ENCODE measurements at regions not wholly inside any gene's neighbourhood (a gene's known extent, or its start where the extent isn't known, plus 50 kb on each side); places are given as distances from the start of the nearest gene placed in this dataset.
"Not testable (repeated sequence)": the region's sequence is repeated elsewhere in the genome, so short reads cannot be mapped to it uniquely, and the experiment has no call there.

GRCh38 chr13:19050901-19051300 is 130.7 kb downstream of the TUBA3C start:
- H2BK15ac ChIP-seq (ENCODE audit: low read depth, low read length): no peak overlapping the region
- H3K18ac ChIP-seq (ENCODE audit: insufficient read length, low read depth, low read length): no peak overlapping the region
- Mint-ChIP-seq H3K27me3 (ENCODE audit: low read depth) (peaks cover 2% of the 10 kb centered on the region), H3K4me1 (no peaks in the 10 kb centered on the region), H3K36me3 (ENCODE audit: insufficient read depth in 1 of 3, low read depth in 3 of 3) (peaks cover 11 to 41% (median 20%) of the 10 kb centered on the region in 3 experiments; a peak in 6 of 7 replicates), H3K27ac (no peak overlapping the region), H3K9me3 (peaks cover 93 to 99% of the 10 kb centered on the region in 2 experiments), H3K4me3 (no peak overlapping the region)
- H3K79me1 ChIP-seq (ENCODE audit: insufficient read depth, low read depth, low read length, poor library complexity, severe bottlenecking): no peaks in the 10 kb centered on the region
- TF ChIP-seq CTCF (conservative IDR thresholded peaks at IDR 0.05): no peak
- WGBS (ENCODE audit: extremely low coverage, insufficient read length, low lambda C conversion rate): no CpG with 5 or more reads among the region's 10 CpGs
- H3K23ac ChIP-seq (ENCODE audit: insufficient read length, low read depth, low read length): no peak overlapping the region
- H3K9ac ChIP-seq (ENCODE audit: extremely low read depth, insufficient read length, low read length): no peak overlapping the region
- H2BK12ac ChIP-seq (ENCODE audit: insufficient read length, low read depth, low read length): no peak overlapping the region
- no peak overlapping the region for H2BK5ac ChIP-seq (ENCODE audit: insufficient read length, low read length)
- no peak overlapping the region for H3K4me2 ChIP-seq (ENCODE audit: insufficient read depth, insufficient read length, low read length)
- no peak overlapping the region for H4K5ac ChIP-seq (ENCODE audit: insufficient read length, low read depth, low read length)
- no peak overlapping the region for H3T11ph ChIP-seq (ENCODE audit: low read length)
- no peak for DNase-seq
- peaks cover 95% of the 10 kb centered on the region for H3K9me3 ChIP-seq (ENCODE audit: control insufficient read depth, low read depth, low read length)
- no peak overlapping the region for H3K27ac ChIP-seq (ENCODE audit: insufficient read length, low read depth, low read length)
- no peak overlapping the region for H2BK20ac ChIP-seq (ENCODE audit: low read depth, low read length, poor library complexity, severe bottlenecking)
- no peak overlapping the region for H2AFZ ChIP-seq (ENCODE audit: low read length)
- no peak overlapping the region for H4K8ac ChIP-seq (replicated peaks; ENCODE audit: insufficient read length, low read depth, low read length)
- H3K23me2 ChIP-seq (ENCODE audit: insufficient read length, low read depth, low read length, poor library complexity, severe bottlenecking): no peaks in the 10 kb centered on the region
- no peaks in the 10 kb centered on the region for H3K4me1 ChIP-seq (ENCODE audit: insufficient read depth, low read length)
- H4K91ac ChIP-seq (ENCODE audit: insufficient read length, low read depth, low read length): no peak overlapping the region
- H2BK120ac ChIP-seq (ENCODE audit: low read depth, low read length, poor library complexity, severe bottlenecking): no peak overlapping the region
- no peaks in the 10 kb centered on the region for H3K79me2 ChIP-seq (ENCODE audit: insufficient read depth, low read length)
- H3K56ac ChIP-seq (ENCODE audit: insufficient read length, low read depth, low read length): no peak overlapping the region
- H2AK5ac ChIP-seq (ENCODE audit: insufficient read length, low read length): no peak overlapping the region
- H4K20me1 ChIP-seq (ENCODE audit: control insufficient read depth, insufficient read depth, insufficient read length): no peaks in the 10 kb centered on the region
- no peak overlapping the region for H3K4ac ChIP-seq (ENCODE audit: low read depth, low read length)
- H3K14ac ChIP-seq (ENCODE audit: insufficient read depth, low read length): no peak overlapping the region
- H3K27me3 ChIP-seq (ENCODE audit: insufficient read depth, low read length): no peaks in the 10 kb centered on the region

DNA sequence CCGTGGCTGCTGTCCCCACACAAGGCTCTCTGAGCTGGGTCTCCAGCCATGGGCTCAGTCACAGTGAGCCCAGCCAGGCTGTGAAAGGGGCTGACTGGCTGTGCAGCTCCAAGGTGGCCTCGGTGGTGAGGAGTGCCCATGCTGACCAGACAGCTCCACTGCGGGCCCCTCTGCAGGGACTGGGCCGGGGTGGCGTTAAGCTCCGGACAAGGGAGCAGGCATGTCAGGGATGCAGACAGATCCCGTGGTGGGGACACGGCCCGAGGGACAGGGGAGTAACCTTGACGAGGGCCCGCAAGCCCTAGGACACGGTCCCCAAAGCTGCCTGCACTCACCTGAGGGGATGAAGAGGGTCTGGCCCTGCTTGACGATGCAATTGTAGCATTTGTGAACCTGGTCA is 132.0 kb downstream of the TUBA3C start:
- H3K27me3 ChIP-seq (ENCODE audit: insufficient read depth, low read length); H4K5ac ChIP-seq (ENCODE audit: insufficient read length, low read depth, low read length); H3K4ac ChIP-seq (ENCODE audit: low read depth, low read length); H4K91ac ChIP-seq (ENCODE audit: insufficient read length, low read depth, low read length); H2BK5ac ChIP-seq (ENCODE audit: insufficient read length, low read length); H4K8ac ChIP-seq (replicated peaks; ENCODE audit: insufficient read length, low read depth, low read length); H3K79me2 ChIP-seq (ENCODE audit: insufficient read depth, low read length); H3K4me1 Mint-ChIP-seq; H3K79me1 ChIP-seq (ENCODE audit: insufficient read depth, low read depth, low read length, poor library complexity, severe bottlenecking); H3K56ac ChIP-seq (ENCODE audit: insufficient read length, low read depth, low read length); H2BK12ac ChIP-seq (ENCODE audit: insufficient read length, low read depth, low read length); H3K27me3 Mint-ChIP-seq (ENCODE audit: low read depth); DNase-seq; H3T11ph ChIP-seq (ENCODE audit: low read length); H2AK5ac ChIP-seq (ENCODE audit: insufficient read length, low read length); H2BK120ac ChIP-seq (ENCODE audit: low read depth, low read length, poor library complexity, severe bottlenecking); H3K27ac ChIP-seq (ENCODE audit: insufficient read length, low read depth, low read length); H3K4me2 ChIP-seq (ENCODE audit: insufficient read depth, insufficient read length, low read length); H2BK20ac ChIP-seq (ENCODE audit: low read depth, low read length, poor library complexity, severe bottlenecking); H4K20me1 ChIP-seq (ENCODE audit: control insufficient read depth, insufficient read depth, insufficient read length); H3K23me2 ChIP-seq (ENCODE audit: insufficient read length, low read depth, low read length, poor library complexity, severe bottlenecking); H3K18ac ChIP-seq (ENCODE audit: insufficient read length, low read depth, low read length); H3K9ac ChIP-seq (ENCODE audit: extremely low read depth, insufficient read length, low read length); H3K27ac Mint-ChIP-seq; H3K4me1 ChIP-seq (ENCODE audit: insufficient read depth, low read length); H2BK15ac ChIP-seq (ENCODE audit: low read depth, low read length); H3K4me3 Mint-ChIP-seq; H3K14ac ChIP-seq (ENCODE audit: insufficient read depth, low read length); H3K23ac ChIP-seq (ENCODE audit: insufficient read length, low read depth, low read length); H2AFZ ChIP-seq (ENCODE audit: low read length): not testable (repeated sequence)
- H3K9me3 Mint-ChIP-seq: peaks cover 93 to 99% of the 10 kb centered on the region in 2 experiments
- peaks cover 15 to 44% (median 24%) of the 10 kb centered on the region in 3 experiments; a peak in 6 of 7 replicates for H3K36me3 Mint-ChIP-seq (ENCODE audit: insufficient read depth in 1 of 3, low read depth in 3 of 3)
- WGBS (ENCODE audit: extremely low coverage, insufficient read length, low lambda C conversion rate): no CpG with 5 or more reads among the region's 13 CpGs
- H3K9me3 ChIP-seq (ENCODE audit: control insufficient read depth, low read depth, low read length): peaks cover 95% of the 10 kb centered on the region
